ENCODE measurements at regions not wholly inside any gene's neighbourhood (a gene's known extent, or its start where the extent isn't known, plus 50 kb on each side); places are given as distances from the start of the nearest gene placed in this dataset.

- Histone ChIP-seq H3K36me3 (ENCODE audit: control insufficient read depth in 3 of 3, insufficient read depth in 2 of 3, low read depth in 1 of 3, low read length in 3 of 3) (no peaks in the 10 kb centered on the region), H3K4me1 (ENCODE audit: control insufficient read depth in 3 of 3, insufficient read depth in 2 of 3, low read depth in 1 of 3, low read length in 2 of 3) (no peaks in the 10 kb centered on the region), H3K27ac (ENCODE audit: low read depth in 1 of 3, low read length in 2 of 3) (no peak overlapping the region), H3K4me3 (ENCODE audit: low read depth in 1 of 3, low read length in 3 of 3) (no peak overlapping the region), H3K9me3 (ENCODE audit: control insufficient read depth in 2 of 2, insufficient read depth in 1 of 2, low read depth in 1 of 2, low read length in 1 of 2) (no peaks in the 10 kb centered on the region), H3K27me3 (ENCODE audit: control insufficient read depth in 3 of 3, insufficient read depth in 3 of 3, low read length in 3 of 3) (no peaks in the 10 kb centered on the region)
- FAIRE-seq (no peak), DNase-seq (no peak)
- 52 to 73% (median 54%) methylated on average over 2 of the region's 2 CpGs for WGBS, 3 donors
These were observed 1319.9 kb upstream of the PRR20A start for GRCh38 chr13:55820817-55821216.

- Histone ChIP-seq H3K27ac (ENCODE audit: low read depth in 1 of 3, low read length in 2 of 3) (no peak overlapping the region), H3K4me1 (ENCODE audit: control insufficient read depth in 3 of 3, insufficient read depth in 2 of 3, low read depth in 1 of 3, low read length in 2 of 3) (no peaks in the 10 kb centered on the region), H3K36me3 (ENCODE audit: control insufficient read depth in 3 of 3, insufficient read depth in 2 of 3, low read depth in 1 of 3, low read length in 3 of 3) (no peaks in the 10 kb centered on the region), H3K9me3 (ENCODE audit: control insufficient read depth in 2 of 2, insufficient read depth in 1 of 2, low read depth in 1 of 2, low read length in 1 of 2) (peaks cover 0 to 35% of the 10 kb centered on the region in 2 donors), H3K4me3 (ENCODE audit: low read depth in 1 of 3, low read length in 3 of 3) (no peak overlapping the region), H3K27me3 (ENCODE audit: control insufficient read depth in 3 of 3, insufficient read depth in 3 of 3, low read length in 3 of 3) (no peaks in the 10 kb centered on the region)
- FAIRE-seq (no peak), DNase-seq (no peak)
- 69 to 82% (median 73%) methylated on average over 1 of the region's 1 CpG for WGBS, 3 donors
These were observed 1271.1 kb upstream of the PRR20A start for GRCh38 chr13:55869648-55870047.

GRCh38 chr13:55887561-55887960, 1253.2 kb upstream of the PRR20A start:
- no peaks in the 10 kb centered on the region for H3K9me3 ChIP-seq (ENCODE audit: control insufficient read depth in 2 of 2, insufficient read depth in 1 of 2, low read depth in 1 of 2, low read length in 1 of 2)
- WGBS, 3 donors, result 82 to 90% (median 88%) methylated on average over 1 of the region's 1 CpG
- H3K4me1 ChIP-seq (ENCODE audit: control insufficient read depth in 3 of 3, insufficient read depth in 2 of 3, low read depth in 1 of 3, low read length in 2 of 3), result no peaks in the 10 kb centered on the region
- no peak overlapping the region for H3K27ac ChIP-seq (ENCODE audit: low read depth in 1 of 3, low read length in 2 of 3)
- H3K36me3 ChIP-seq (ENCODE audit: control insufficient read depth in 3 of 3, insufficient read depth in 2 of 3, low read depth in 1 of 3, low read length in 3 of 3), result no peaks in the 10 kb centered on the region
- no peak overlapping the region for H3K4me3 ChIP-seq (ENCODE audit: low read depth in 1 of 3, low read length in 3 of 3)
- no peaks in the 10 kb centered on the region for H3K27me3 ChIP-seq (ENCODE audit: control insufficient read depth in 3 of 3, insufficient read depth in 3 of 3, low read length in 3 of 3)
- FAIRE-seq (no peak), DNase-seq (no peak)

GRCh38 chr13:55893540-55893939, 1247.2 kb upstream of the PRR20A start:
- no peak for FAIRE-seq
- Histone ChIP-seq H3K36me3 (ENCODE audit: control insufficient read depth in 3 of 3, insufficient read depth in 2 of 3, low read depth in 1 of 3, low read length in 3 of 3) (no peaks in the 10 kb centered on the region), H3K9me3 (ENCODE audit: control insufficient read depth in 2 of 2, insufficient read depth in 1 of 2, low read depth in 1 of 2, low read length in 1 of 2) (no peaks in the 10 kb centered on the region), H3K27me3 (ENCODE audit: control insufficient read depth in 3 of 3, insufficient read depth in 3 of 3, low read length in 3 of 3) (no peaks in the 10 kb centered on the region), H3K4me1 (ENCODE audit: control insufficient read depth in 3 of 3, insufficient read depth in 2 of 3, low read depth in 1 of 3, low read length in 2 of 3) (no peaks in the 10 kb centered on the region), H3K4me3 (ENCODE audit: low read depth in 1 of 3, low read length in 3 of 3) (no peak overlapping the region), H3K27ac (ENCODE audit: low read depth in 1 of 3, low read length in 2 of 3) (no peak overlapping the region)
- DNase-seq, result no peak
- WGBS, 3 donors, result 66 to 75% (median 73%) methylated on average over 3 of the region's 3 CpGs

- WGBS, 3 donors, result 64 to 80% (median 78%) methylated on average over 5 of the region's 5 CpGs
These were observed 1203.5 kb upstream of the PRR20A start for GRCh38 chr13:55937180-55937579.

GRCh38 chr13:55948175-55948574, 1192.5 kb upstream of the PRR20A start:
- Histone ChIP-seq H3K4me1 (ENCODE audit: control insufficient read depth in 3 of 3, insufficient read depth in 2 of 3, low read depth in 1 of 3, low read length in 2 of 3) (no peaks in the 10 kb centered on the region), H3K9me3 (ENCODE audit: control insufficient read depth in 2 of 2, insufficient read depth in 1 of 2, low read depth in 1 of 2, low read length in 1 of 2) (peaks cover 0 to 3% of the 10 kb centered on the region in 2 donors), H3K27ac (ENCODE audit: low read depth in 1 of 3, low read length in 2 of 3) (no peak overlapping the region), H3K27me3 (ENCODE audit: control insufficient read depth in 3 of 3, insufficient read depth in 3 of 3, low read length in 3 of 3) (no peaks in the 10 kb centered on the region), H3K36me3 (ENCODE audit: control insufficient read depth in 3 of 3, insufficient read depth in 2 of 3, low read depth in 1 of 3, low read length in 3 of 3) (no peaks in the 10 kb centered on the region), H3K4me3 (ENCODE audit: low read depth in 1 of 3, low read length in 3 of 3) (no peak overlapping the region)
- FAIRE-seq (no peak), DNase-seq (no peak)
- WGBS, 3 donors, result 77 to 88% (median 78%) methylated on average over 5 of the region's 5 CpGs

More at GRCh38 chr13:55937180-55937579, 1203.5 kb upstream of the PRR20A start:
- Histone ChIP-seq H3K27ac (ENCODE audit: low read depth in 1 of 3, low read length in 2 of 3) (no peak overlapping the region), H3K27me3 (ENCODE audit: control insufficient read depth in 3 of 3, insufficient read depth in 3 of 3, low read length in 3 of 3) (no peaks in the 10 kb centered on the region), H3K9me3 (ENCODE audit: control insufficient read depth in 2 of 2, insufficient read depth in 1 of 2, low read depth in 1 of 2, low read length in 1 of 2) (no peaks in the 10 kb centered on the region), H3K4me3 (ENCODE audit: low read depth in 1 of 3, low read length in 3 of 3) (no peak overlapping the region), H3K4me1 (ENCODE audit: control insufficient read depth in 3 of 3, insufficient read depth in 2 of 3, low read depth in 1 of 3, low read length in 2 of 3) (no peaks in the 10 kb centered on the region), H3K36me3 (ENCODE audit: control insufficient read depth in 3 of 3, insufficient read depth in 2 of 3, low read depth in 1 of 3, low read length in 3 of 3) (no peaks in the 10 kb centered on the region)
- DNase-seq (no peak), FAIRE-seq (no peak)

GRCh38 chr13:55963934-55964333, 1176.8 kb upstream of the PRR20A start:
- Histone ChIP-seq H3K27me3 (ENCODE audit: control insufficient read depth in 3 of 3, insufficient read depth in 3 of 3, low read length in 3 of 3) (no peaks in the 10 kb centered on the region), H3K27ac (ENCODE audit: low read depth in 1 of 3, low read length in 2 of 3) (no peak overlapping the region), H3K4me1 (ENCODE audit: control insufficient read depth in 3 of 3, insufficient read depth in 2 of 3, low read depth in 1 of 3, low read length in 2 of 3) (no peaks in the 10 kb centered on the region), H3K9me3 (ENCODE audit: control insufficient read depth in 2 of 2, insufficient read depth in 1 of 2, low read depth in 1 of 2, low read length in 1 of 2) (peaks cover 0 to 13% of the 10 kb centered on the region in 2 donors), H3K4me3 (ENCODE audit: low read depth in 1 of 3, low read length in 3 of 3) (no peak overlapping the region), H3K36me3 (ENCODE audit: control insufficient read depth in 3 of 3, insufficient read depth in 2 of 3, low read depth in 1 of 3, low read length in 3 of 3) (no peaks in the 10 kb centered on the region)
- DNase-seq (no peak), FAIRE-seq (no peak)
- 87 to 100% (median 90%) methylated on average over 1 of the region's 1 CpG for whole genome bisulfite sequencing, 3 donors

GRCh38 chr13:55967055-55967454, 1173.7 kb upstream of the PRR20A start:
- WGBS, 3 donors, result 96 to 98% (median 96%) methylated on average over 3 of the region's 3 CpGs
- Histone ChIP-seq H3K4me3 (ENCODE audit: low read depth in 1 of 3, low read length in 3 of 3) (no peak overlapping the region), H3K27me3 (ENCODE audit: control insufficient read depth in 3 of 3, insufficient read depth in 3 of 3, low read length in 3 of 3) (no peaks in the 10 kb centered on the region)

GRCh38 chr13:55977436-55977835, 1163.3 kb upstream of the PRR20A start:
- DNase-seq (no peak), FAIRE-seq (no peak)
- no peaks in the 10 kb centered on the region for H3K36me3 ChIP-seq (ENCODE audit: control insufficient read depth in 3 of 3, insufficient read depth in 2 of 3, low read depth in 1 of 3, low read length in 3 of 3)
- H3K9me3 ChIP-seq (ENCODE audit: control insufficient read depth in 2 of 2, insufficient read depth in 1 of 2, low read depth in 1 of 2, low read length in 1 of 2), result peaks cover 0 to 16% of the 10 kb centered on the region in 2 donors
- H3K4me3 ChIP-seq (ENCODE audit: low read depth in 1 of 3, low read length in 3 of 3), result no peak overlapping the region
- H3K4me1 ChIP-seq (ENCODE audit: control insufficient read depth in 3 of 3, insufficient read depth in 2 of 3, low read depth in 1 of 3, low read length in 2 of 3), result no peaks in the 10 kb centered on the region
- no peak overlapping the region for H3K27ac ChIP-seq (ENCODE audit: low read depth in 1 of 3, low read length in 2 of 3)
- no peaks in the 10 kb centered on the region for H3K27me3 ChIP-seq (ENCODE audit: control insufficient read depth in 3 of 3, insufficient read depth in 3 of 3, low read length in 3 of 3)
- 67 to 82% (median 74%) methylated on average over 6 of the region's 6 CpGs for WGBS, 3 donors

More at GRCh38 chr13:55967055-55967454, 1173.7 kb upstream of the PRR20A start:
- H3K9me3 ChIP-seq (ENCODE audit: control insufficient read depth in 2 of 2, insufficient read depth in 1 of 2, low read depth in 1 of 2, low read length in 1 of 2), result peaks cover 0 to 13% of the 10 kb centered on the region in 2 donors
- no peaks in the 10 kb centered on the region for H3K4me1 ChIP-seq (ENCODE audit: control insufficient read depth in 3 of 3, insufficient read depth in 2 of 3, low read depth in 1 of 3, low read length in 2 of 3)
- H3K36me3 ChIP-seq (ENCODE audit: control insufficient read depth in 3 of 3, insufficient read depth in 2 of 3, low read depth in 1 of 3, low read length in 3 of 3), result no peaks in the 10 kb centered on the region
- FAIRE-seq (no peak), DNase-seq (no peak)
- no peak overlapping the region for H3K27ac ChIP-seq (ENCODE audit: low read depth in 1 of 3, low read length in 2 of 3)
